GM20000 (cell line): ENCODE measurements at regions not wholly inside any gene's neighbourhood (a gene's known extent, or its start where the extent isn't known, plus 50 kb on each side); places are given as distances from the start of the nearest gene placed in this dataset.

Experiments used
- DNase-seq: peaks from one replicate; pipeline ENCODE4 v3.0.0; 2012; ENCODE audit warnings: low spot score
- CTCF ChIP-seq: IDR thresholded peaks from 2 replicates; pipeline ENCODE4 v1.5.1; 2012; ENCODE audit warnings: mild to moderate bottlenecking, control low read depth; ENCODE audit errors: extremely low read depth, missing control alignments

- TF ChIP-seq CTCF: no peak
Measured at GRCh38 chr6:169160855-169161560, 92.6 kb downstream of the THBS2 start.

GRCh38 chr6:169160091-169160854 lies 93.4 kb downstream of the THBS2 start:
- TF ChIP-seq CTCF: no peak
- no peak for DNase-seq

More at GRCh38 chr6:169160855-169161560, 92.6 kb downstream of the THBS2 start:
- no peak for DNase-seq

- no peak for TF ChIP-seq CTCF
- no peak for DNase-seq
Measured at GRCh38 chr6:169159331-169159730, 94.3 kb downstream of the THBS2 start.

GRCh38 chr6:169158691-169159090 lies 95.0 kb downstream of the THBS2 start:
- TF ChIP-seq CTCF: no peak
- no peak for DNase-seq

GRCh38 chr6:169158174-169158573 lies 95.5 kb downstream of the THBS2 start:
- DNase-seq: no peak
- no peak for TF ChIP-seq CTCF

GRCh38 chr6:169157197-169158148 lies 96.2 kb downstream of the THBS2 start:
- no peak for DNase-seq
- TF ChIP-seq CTCF: no peak
